Prostate gland (tissue), 2 donors: ENCODE measurements at regions not wholly inside any gene's neighbourhood (a gene's known extent, or its start where the extent isn't known, plus 50 kb on each side); places are given as distances from the start of the nearest gene placed in this dataset.

Experiments used
- CTCF ChIP-seq, 4 experiments: fragments of 200-600 bp in 2 of 4; fragments of 450-650 bp in 2 of 4; sonication (generic) in 2 of 4; IDR thresholded peaks; 1 replicate in 3 of 4; 2 replicates in 1 of 4; pipeline ENCODE4 v1.5.1; 2016 to 2019; ENCODE audit warnings: antibody characterized with exemption in 4 of 4, mild to moderate bottlenecking in 2 of 4, moderate library complexity in 2 of 4
- POLR2A ChIP-seq: fragments of 450-650 bp; IDR thresholded peaks from one replicate; pipeline ENCODE4 v1.6.1; 2016; ENCODE audit warnings: antibody characterized with exemption, mild to moderate bottlenecking
- POLR2AphosphoS5 ChIP-seq: sonication (generic); formaldehyde crosslinking; IDR thresholded peaks from one replicate; pipeline ENCODE4 v1.6.1; 2017; ENCODE audit warnings: antibody characterized with exemption

- TF ChIP-seq POLR2AphosphoS5 (no peak), POLR2A (no peak), CTCF (IDR thresholded peaks at IDR 0.05) (no peak)
Observed at GRCh38 chrX:137278825-137279224, 245.0 kb upstream of the GPR101 start.
